Naive thymus-derived CD4-positive, alpha-beta T cell (primary cell): ENCODE measurements at regions not wholly inside any gene's neighbourhood (a gene's known extent, or its start where the extent isn't known, plus 50 kb on each side); places are given as distances from the start of the nearest gene placed in this dataset.

Experiments
- ATAC-seq: fragments of 150-1000 bp; cut with Tn5 transposase; 2 replicates; pipeline ENCODE4 v1.10.0; 2021; ENCODE audit warnings: mild to moderate bottlenecking, moderate library complexity
- CTCF ChIA-PET: fragments of 350-600 bp; sonication (Branson Sonifier 250); formaldehyde crosslinking; loops from one replicate; lab custom pipeline; 2021; ENCODE audit warnings: antibody characterized with exemption; lab: Charles Lee
- POLR2A ChIA-PET: fragments of 350-600 bp; sonication (Branson Sonifier 250); formaldehyde crosslinking; loops from one replicate; lab custom pipeline; 2021; ENCODE audit warnings: antibody characterized with exemption, inconsistent platforms; lab: Charles Lee
- DNase-seq, 9 donors: peaks; one replicate each; pipeline versions ENCODE4 v3.0.0 to v3.0.0-alpha.2; 2020 to 2022; ENCODE audit warnings: mixed read lengths in 1 of 9
- H3K27ac ChIP-seq: one replicate; pipeline ENCODE4 v1.7.0; 2013; ENCODE audit warnings: mild to moderate bottlenecking, low read depth, low read length, moderate library complexity
- H3K27me3 ChIP-seq, 2 donors: one replicate each; pipeline ENCODE4 v1.7.0; 2013; ENCODE audit warnings: low read length in 2 of 2, mild to moderate bottlenecking in 2 of 2, moderate library complexity in 2 of 2; ENCODE audit not compliant: control insufficient read depth in 2 of 2, insufficient read depth in 2 of 2
- H3K36me3 ChIP-seq, 3 experiments: 1 replicate in 2 of 3; 2 replicates in 1 of 3; pipeline ENCODE4 v1.7.0; 2013; ENCODE audit warnings: low read length in 3 of 3, mild to moderate bottlenecking in 3 of 3, moderate library complexity in 1 of 3; ENCODE audit not compliant: insufficient read depth in 3 of 3, control insufficient read depth in 2 of 3
- H3K4me1 ChIP-seq, 2 donors: one replicate each; pipeline ENCODE4 v1.7.0; 2013; ENCODE audit warnings: low read length in 2 of 2, mild to moderate bottlenecking in 2 of 2, moderate library complexity in 1 of 2; ENCODE audit not compliant: control insufficient read depth in 2 of 2, insufficient read depth in 2 of 2
- H3K4me3 ChIP-seq: 2 replicates; pipeline ENCODE4 v1.7.0; 2013; ENCODE audit warnings: mild to moderate bottlenecking, low read length
- H3K9me3 ChIP-seq, 3 experiments: 1 replicate in 2 of 3; 2 replicates in 1 of 3; pipeline ENCODE4 v1.7.0; 2013; ENCODE audit warnings: low read length in 3 of 3; ENCODE audit not compliant: control insufficient read depth in 2 of 3
- H3K27ac Mint-ChIP-seq, 9 donors: one replicate each; pipeline ENCODE4 v1.8.0; 2020 to 2022; ENCODE audit warnings: mixed read lengths in 9 of 9, mild to moderate bottlenecking in 8 of 9, moderate library complexity in 5 of 9, inconsistent platforms in 2 of 9
- H3K27me3 Mint-ChIP-seq, 5 donors: one replicate each; pipeline ENCODE4 v1.8.0; 2021 to 2022; ENCODE audit warnings: mixed read lengths in 5 of 5, mild to moderate bottlenecking in 1 of 5
- H3K36me3 Mint-ChIP-seq, 5 donors: one replicate each; pipeline ENCODE4 v1.8.0; 2020 to 2022; ENCODE audit warnings: mixed read lengths in 5 of 5, mild to moderate bottlenecking in 3 of 5, inconsistent platforms in 1 of 5
- H3K4me1 Mint-ChIP-seq, 7 donors: one replicate each; pipeline ENCODE4 v1.8.0; 2020 to 2022; ENCODE audit warnings: mixed read lengths in 7 of 7, mild to moderate bottlenecking in 3 of 7, inconsistent platforms in 1 of 7
- H3K4me3 Mint-ChIP-seq, 10 donors: one replicate each; pipeline ENCODE4 v1.8.0; 2020 to 2022; ENCODE audit warnings: mild to moderate bottlenecking in 10 of 10, mixed read lengths in 10 of 10, moderate library complexity in 6 of 10, inconsistent platforms in 2 of 10
- H3K9me3 Mint-ChIP-seq, 11 donors: one replicate each; pipeline ENCODE4 v1.8.0; 2020 to 2022; ENCODE audit warnings: mixed read lengths in 11 of 11, mild to moderate bottlenecking in 4 of 11, inconsistent platforms in 1 of 11, moderate library complexity in 1 of 11
- intact Hi-C, 2 donors: fragments of 100-400 bp; cut with micrococcal nuclease; formaldehyde crosslinking; loops; one replicate each; pipeline ENCODE4 v1.15.1; 2023

DNA sequence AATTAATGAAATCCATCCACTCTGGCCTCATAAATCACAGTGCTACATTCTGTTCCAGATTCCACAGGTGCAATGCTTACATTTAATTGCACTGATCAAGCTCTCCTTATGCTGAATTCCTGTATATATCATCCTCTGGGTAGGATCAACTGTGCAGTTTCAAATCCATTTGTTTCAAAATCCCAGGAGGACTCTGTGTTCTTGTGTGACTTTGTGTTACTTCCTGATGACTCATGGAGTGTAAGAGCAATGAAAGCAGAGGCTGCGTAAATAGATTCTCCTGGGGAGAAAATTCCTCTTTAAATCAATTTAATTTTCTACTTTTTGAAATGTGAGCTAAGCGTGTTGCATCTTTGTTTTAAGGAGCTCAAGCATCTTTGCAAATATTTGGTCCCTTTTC, 752.7 kb downstream of the METTL15 start:
- no peak overlapping the region for H3K4me3 Mint-ChIP-seq
- H3K4me1 Mint-ChIP-seq: no peaks in the 10 kb centered on the region
- POLR2A ChIA-PET: no interaction called here
- Histone ChIP-seq H3K27me3 (no peaks in the 10 kb centered on the region), H3K36me3 (no peaks in the 10 kb centered on the region), H3K27ac (no peak overlapping the region), H3K9me3 (peaks cover 0 to 13% (median 0%) of the 10 kb centered on the region in 3 experiments), H3K4me3 (no peak overlapping the region), H3K4me1 (no peaks in the 10 kb centered on the region)
- no peaks in the 10 kb centered on the region for H3K27me3 Mint-ChIP-seq
- intact Hi-C loops: no loop called here
- no peak overlapping the region for H3K27ac Mint-ChIP-seq
- DNase-seq (no peak), ATAC-seq (no peak)
- H3K9me3 Mint-ChIP-seq: peaks cover 5 to 32% (median 16%) of the 10 kb centered on the region in 11 donors
- peaks cover 0 to 4% (median 0%) of the 10 kb centered on the region in 5 donors for H3K36me3 Mint-ChIP-seq
- CTCF ChIA-PET: no interaction called here

DNA sequence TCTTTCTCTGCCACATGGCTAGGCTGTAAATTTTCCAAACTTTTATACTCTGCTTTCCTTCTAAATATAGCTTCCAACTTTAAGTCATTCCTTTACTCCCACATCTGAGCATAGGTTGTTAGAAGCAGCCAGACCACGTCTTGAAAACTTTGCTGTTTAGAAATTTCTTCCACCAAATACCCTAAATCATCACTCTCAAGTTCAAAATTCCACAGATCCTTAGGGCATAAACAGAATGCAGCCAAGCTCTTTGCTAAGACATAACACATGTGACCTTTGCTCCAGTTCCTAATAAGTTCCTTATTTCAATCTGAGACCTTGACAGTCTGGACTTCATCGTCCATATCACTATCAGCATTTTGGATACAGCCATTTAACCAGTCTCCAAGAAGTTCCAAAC, 749.9 kb downstream of the METTL15 start:
- Histone ChIP-seq H3K9me3 (peaks cover 0 to 13% (median 0%) of the 10 kb centered on the region in 3 experiments), H3K27me3 (no peaks in the 10 kb centered on the region), H3K4me3 (no peak overlapping the region), H3K36me3 (no peaks in the 10 kb centered on the region), H3K27ac (no peak overlapping the region), H3K4me1 (no peaks in the 10 kb centered on the region)
- H3K4me3 Mint-ChIP-seq: no peak overlapping the region
- H3K27ac Mint-ChIP-seq: no peak overlapping the region
- peaks cover 0 to 4% (median 0%) of the 10 kb centered on the region in 5 donors for H3K36me3 Mint-ChIP-seq
- H3K27me3 Mint-ChIP-seq: no peaks in the 10 kb centered on the region
- no peaks in the 10 kb centered on the region for H3K4me1 Mint-ChIP-seq
- intact Hi-C loops: no loop called here
- no peak for ATAC-seq
- H3K9me3 Mint-ChIP-seq: peaks cover 5 to 32% (median 13%) of the 10 kb centered on the region in 11 donors
- ChIA-PET POLR2A (no interaction called here), CTCF (no interaction called here)
- no peak for DNase-seq

GRCh38 chr11:28849053-28849452, 740.9 kb downstream of the METTL15 start:
- no peak overlapping the region for H3K4me3 ChIP-seq
- Mint-ChIP-seq H3K36me3 (no peaks in the 10 kb centered on the region), H3K4me3 (no peak overlapping the region), H3K27me3 (no peaks in the 10 kb centered on the region), H3K9me3 (peaks cover 0 to 17% (median 6%) of the 10 kb centered on the region in 11 donors), H3K27ac (no peak overlapping the region), H3K4me1 (no peaks in the 10 kb centered on the region)
- no peaks in the 10 kb centered on the region for H3K9me3 ChIP-seq
- ATAC-seq: no peak
- ChIA-PET POLR2A (no interaction called here), CTCF (no interaction called here)
- no peaks in the 10 kb centered on the region for H3K4me1 ChIP-seq
- no peak overlapping the region for H3K27ac ChIP-seq
- no peaks in the 10 kb centered on the region for H3K27me3 ChIP-seq
- no peak for DNase-seq
- intact Hi-C loops: no loop called here
- no peaks in the 10 kb centered on the region for H3K36me3 ChIP-seq

DNA sequence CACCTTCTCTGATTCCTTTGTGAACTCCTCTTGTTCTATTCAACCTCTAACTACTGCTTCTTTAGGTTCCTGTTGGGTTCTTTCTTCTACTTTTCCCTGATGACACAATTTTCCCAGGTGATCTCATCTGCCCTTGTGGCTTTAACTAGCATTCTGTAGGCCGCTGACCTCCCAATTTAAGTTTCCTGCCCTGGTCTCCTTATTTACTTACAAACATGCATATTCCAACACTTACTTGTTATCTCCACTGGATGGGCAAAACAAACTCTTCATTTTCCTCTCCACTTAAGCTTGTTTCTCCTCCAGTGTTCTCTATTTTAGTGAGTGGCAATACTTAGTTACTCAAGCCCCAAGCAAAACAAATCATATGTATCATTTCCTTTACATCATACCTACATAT, 734.5 kb downstream of the METTL15 start:
- Histone ChIP-seq H3K27me3 (no peaks in the 10 kb centered on the region), H3K27ac (no peak overlapping the region), H3K4me1 (no peaks in the 10 kb centered on the region), H3K9me3 (peaks cover 0 to 5% (median 0%) of the 10 kb centered on the region in 3 experiments), H3K36me3 (no peaks in the 10 kb centered on the region), H3K4me3 (no peak overlapping the region)
- H3K27me3 Mint-ChIP-seq: no peaks in the 10 kb centered on the region
- ATAC-seq (no peak), DNase-seq (no peak)
- no peaks in the 10 kb centered on the region for H3K4me1 Mint-ChIP-seq
- H3K27ac Mint-ChIP-seq: no peak overlapping the region
- H3K9me3 Mint-ChIP-seq: peaks cover 0 to 12% (median 1%) of the 10 kb centered on the region in 11 donors
- POLR2A ChIA-PET: no interaction called here
- no peaks in the 10 kb centered on the region for H3K36me3 Mint-ChIP-seq
- intact Hi-C loops: no loop called here
- CTCF ChIA-PET: no interaction called here
- H3K4me3 Mint-ChIP-seq: no peak overlapping the region

- peaks cover 0 to 18% (median 7%) of the 10 kb centered on the region in 11 donors for H3K9me3 Mint-ChIP-seq
- Histone ChIP-seq H3K9me3 (peaks cover 0 to 5% (median 0%) of the 10 kb centered on the region in 3 experiments), H3K27me3 (no peaks in the 10 kb centered on the region), H3K36me3 (no peaks in the 10 kb centered on the region), H3K27ac (no peak overlapping the region), H3K4me1 (no peaks in the 10 kb centered on the region), H3K4me3 (no peak overlapping the region)
- DNase-seq: no peak
- no peaks in the 10 kb centered on the region for H3K27me3 Mint-ChIP-seq
- no peak for ATAC-seq
- H3K4me1 Mint-ChIP-seq: no peaks in the 10 kb centered on the region
- no peaks in the 10 kb centered on the region for H3K36me3 Mint-ChIP-seq
- intact Hi-C loops: no loop called here
- CTCF ChIA-PET: no interaction called here
- no peak overlapping the region for H3K4me3 Mint-ChIP-seq
- H3K27ac Mint-ChIP-seq: no peak overlapping the region
- POLR2A ChIA-PET: no interaction called here
These were observed 730.6 kb downstream of the METTL15 start for GRCh38 chr11:28838741-28839140.

- Mint-ChIP-seq H3K9me3 (peaks cover 0 to 22% (median 7%) of the 10 kb centered on the region in 11 donors), H3K27ac (no peak overlapping the region), H3K36me3 (no peaks in the 10 kb centered on the region), H3K4me1 (no peaks in the 10 kb centered on the region), H3K27me3 (no peaks in the 10 kb centered on the region), H3K4me3 (no peak overlapping the region)
- intact Hi-C loops: no loop called here
- no peak for ATAC-seq
- Histone ChIP-seq H3K4me3 (no peak overlapping the region), H3K27me3 (no peaks in the 10 kb centered on the region), H3K4me1 (no peaks in the 10 kb centered on the region), H3K36me3 (no peaks in the 10 kb centered on the region), H3K9me3 (peaks cover 0 to 5% (median 0%) of the 10 kb centered on the region in 3 experiments), H3K27ac (no peak overlapping the region)
- no peak for DNase-seq
- ChIA-PET CTCF (no interaction called here), POLR2A (no interaction called here)
These were observed 729.4 kb downstream of the METTL15 start for GRCh38 chr11:28837599-28837998.

DNA sequence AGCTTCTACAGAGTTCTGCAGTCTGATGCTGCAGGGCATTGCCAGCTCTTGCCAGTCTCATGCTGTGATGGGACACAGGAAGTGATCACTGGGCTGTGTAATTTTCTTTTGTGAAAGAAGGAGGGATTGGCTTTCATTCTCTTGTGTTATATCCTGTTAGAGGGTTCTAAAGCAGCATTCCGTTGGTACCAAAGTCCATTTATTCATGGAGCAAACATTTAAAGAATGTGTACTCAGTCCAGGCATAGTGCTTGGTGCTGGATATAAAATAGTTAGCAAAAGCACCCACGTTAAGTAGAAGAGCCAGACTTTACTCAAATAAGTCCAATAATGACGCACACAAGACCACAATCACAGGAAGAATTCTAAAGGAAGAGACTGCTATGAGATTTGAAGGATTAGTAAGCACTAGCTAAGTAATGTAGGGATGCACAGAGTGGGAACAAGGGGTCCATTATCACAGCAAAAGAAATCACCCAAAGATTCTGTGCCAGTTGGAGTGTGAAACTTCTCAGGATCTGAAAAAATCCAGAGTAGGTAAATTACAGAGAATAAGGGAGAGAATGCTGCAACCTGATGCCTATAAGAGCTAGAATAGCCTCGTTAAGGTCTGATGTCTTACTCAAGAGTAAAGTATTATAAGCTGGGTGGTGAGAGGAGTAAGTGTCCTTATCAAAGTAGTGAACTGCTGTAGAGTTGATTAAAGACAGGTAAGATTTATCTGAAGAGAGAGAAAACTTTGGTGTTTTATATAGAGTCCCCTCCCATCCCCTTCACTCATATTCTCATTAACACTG, 728.3 kb downstream of the METTL15 start:
- DNase-seq (no peak), ATAC-seq (no peak)
- no peak overlapping the region for H3K4me3 ChIP-seq
- H3K36me3 ChIP-seq: no peaks in the 10 kb centered on the region
- H3K27me3 Mint-ChIP-seq: no peaks in the 10 kb centered on the region
- no peak overlapping the region for H3K4me3 Mint-ChIP-seq
- H3K4me1 Mint-ChIP-seq: no peaks in the 10 kb centered on the region
- no peak overlapping the region for H3K27ac ChIP-seq
- peaks cover 0 to 5% (median 0%) of the 10 kb centered on the region in 3 experiments for H3K9me3 ChIP-seq
- POLR2A ChIA-PET: no interaction called here
- no peak overlapping the region for H3K27ac Mint-ChIP-seq
- no peaks in the 10 kb centered on the region for H3K27me3 ChIP-seq
- intact Hi-C loops: no loop called here
- no peaks in the 10 kb centered on the region for H3K36me3 Mint-ChIP-seq
- CTCF ChIA-PET: no interaction called here
- peaks cover 0 to 26% (median 7%) of the 10 kb centered on the region in 11 donors for H3K9me3 Mint-ChIP-seq
- H3K4me1 ChIP-seq: no peaks in the 10 kb centered on the region
